Liver (tissue), 8 donors: ENCODE measurements at regions not wholly inside any gene's neighbourhood (a gene's known extent, or its start where the extent isn't known, plus 50 kb on each side); places are given as distances from the start of the nearest gene placed in this dataset.

ENCODE experiments used
- DNase-seq: peaks from one replicate; pipeline ENCODE4 v3.0.0-alpha.2; 2017; ENCODE audit warnings: low spot score
- H3K27ac ChIP-seq, 2 donors: one replicate each; pipeline ENCODE4 v1.7.0; 2013; ENCODE audit warnings: inconsistent platforms in 2 of 2, low read length in 2 of 2, control low read depth in 1 of 2, low read depth in 1 of 2, mild to moderate bottlenecking in 1 of 2
- H3K27me3 ChIP-seq, 4 donors: one replicate each; pipeline versions ENCODE4 v1.6.1 to v1.7.0; 2013; ENCODE audit warnings: low read length in 3 of 4, inconsistent platforms in 1 of 4, mild to moderate bottlenecking in 1 of 4, moderate library complexity in 1 of 4; ENCODE audit not compliant: control insufficient read depth in 4 of 4, insufficient read depth in 4 of 4
- H3K36me3 ChIP-seq, 4 donors: one replicate each; pipeline versions ENCODE4 v1.6.1 to v1.7.0; 2013; ENCODE audit warnings: low read length in 3 of 4, mild to moderate bottlenecking in 3 of 4, low read depth in 1 of 4, moderate library complexity in 1 of 4; ENCODE audit not compliant: control insufficient read depth in 4 of 4, insufficient read depth in 3 of 4
- H3K4me1 ChIP-seq, 4 donors: one replicate each; pipeline versions ENCODE4 v1.6.1 to v1.7.0; 2013; ENCODE audit warnings: low read length in 3 of 4, mild to moderate bottlenecking in 3 of 4, moderate library complexity in 1 of 4; ENCODE audit not compliant: control insufficient read depth in 4 of 4, insufficient read depth in 4 of 4
- H3K4me3 ChIP-seq, 3 donors: one replicate each; pipeline versions ENCODE4 v1.6.1 to v1.7.0; 2013; ENCODE audit warnings: low read length in 3 of 3, control low read depth in 1 of 3, low read depth in 1 of 3, mild to moderate bottlenecking in 1 of 3
- H3K9ac ChIP-seq, 2 donors: one replicate each; pipeline ENCODE4 v1.7.0; 2013; ENCODE audit warnings: low read length in 2 of 2, mild to moderate bottlenecking in 2 of 2, moderate library complexity in 2 of 2, control low read depth in 1 of 2, low read depth in 1 of 2
- H3K9me3 ChIP-seq, 4 donors: one replicate each; pipeline versions ENCODE4 v1.6.1 to v1.7.0; 2013; ENCODE audit warnings: low read length in 3 of 4; ENCODE audit not compliant: control insufficient read depth in 4 of 4
- EGR1 ChIP-seq, 2 donors: IDR thresholded peaks; 2 replicates each; pipeline ENCODE4 v1.6.1; 2016 to 2018; ENCODE audit warnings: antibody characterized with exemption in 2 of 2, low read depth in 2 of 2
- FOXA1 ChIP-seq: IDR thresholded peaks from 2 replicates; pipeline ENCODE4 v1.6.1; 2016; ENCODE audit warnings: antibody characterized with exemption
- FOXA2 ChIP-seq: IDR thresholded peaks from 2 replicates; pipeline ENCODE4 v1.6.1; 2016; ENCODE audit warnings: antibody characterized with exemption
- GABPA ChIP-seq, 2 donors: IDR thresholded peaks in 1 of 2; conservative IDR thresholded peaks in 1 of 2; 2 replicates each; pipeline ENCODE4 v1.6.1; 2016; ENCODE audit warnings: antibody characterized with exemption in 2 of 2, mild to moderate bottlenecking in 1 of 2, moderate library complexity in 1 of 2
- HNF4A ChIP-seq, 2 donors: conservative IDR thresholded peaks; 2 replicates each; pipeline ENCODE4 v1.6.1; 2016; ENCODE audit warnings: antibody characterized with exemption in 2 of 2, mild to moderate bottlenecking in 2 of 2
- HNF4G ChIP-seq: IDR thresholded peaks from 2 replicates; pipeline ENCODE4 v1.6.1; 2016; ENCODE audit warnings: antibody characterized with exemption
- JUND ChIP-seq, 2 donors: IDR thresholded peaks; 2 replicates each; pipeline ENCODE4 v1.6.1; 2016; ENCODE audit warnings: antibody characterized with exemption in 2 of 2
- MAX ChIP-seq: IDR thresholded peaks from 2 replicates; pipeline ENCODE4 v1.6.1; 2016; ENCODE audit warnings: antibody characterized with exemption
- NR2F2 ChIP-seq: IDR thresholded peaks from 2 replicates; pipeline ENCODE4 v1.6.1; 2016; ENCODE audit warnings: antibody characterized with exemption
- RAD21 ChIP-seq, 2 donors: IDR thresholded peaks; 2 replicates each; pipeline ENCODE4 v1.6.1; 2016; ENCODE audit warnings: antibody characterized with exemption in 2 of 2, mild to moderate bottlenecking in 2 of 2
- REST ChIP-seq: IDR thresholded peaks from 2 replicates; pipeline ENCODE4 v1.6.1; 2016; ENCODE audit warnings: antibody characterized with exemption, mild to moderate bottlenecking
- RXRA ChIP-seq, 2 donors: IDR thresholded peaks; 2 replicates each; pipeline ENCODE4 v1.6.1; 2017 to 2018; ENCODE audit warnings: antibody characterized with exemption in 2 of 2, mild to moderate bottlenecking in 1 of 2
- SP1 ChIP-seq: IDR thresholded peaks from 2 replicates; pipeline ENCODE4 v1.6.1; 2018; ENCODE audit warnings: antibody characterized with exemption, mild to moderate bottlenecking
- TAF1 ChIP-seq: conservative IDR thresholded peaks from 2 replicates; pipeline ENCODE4 v1.6.1; 2016; ENCODE audit warnings: antibody characterized with exemption, mild to moderate bottlenecking
- YY1 ChIP-seq: IDR thresholded peaks from 2 replicates; pipeline ENCODE4 v1.6.1; 2016; ENCODE audit warnings: antibody characterized with exemption, mild to moderate bottlenecking
- WGBS: extraction: QIAGEN DNeasy Blood & Tissue Kit; methylation state at CpG from one replicate; pipeline ENCODE4 v1.1.7; 2013; 5-methylcytosine and 5-hydroxymethylcytosine counted together
- TF ChIP-seq, protein P1 (sequence below): IDR thresholded peaks from 2 replicates; pipeline ENCODE4 v1.6.1; 2016; ENCODE audit warnings: antibody characterized with exemption
- TF ChIP-seq, protein P2 (sequence below): fragments of 150-350 bp; IDR thresholded peaks from 2 replicates; pipeline ENCODE4 v1.5.1; 2017; ENCODE audit warnings: improper control_type of control experiment, low read depth, low read length; ENCODE audit not compliant: missing input control
- donor health status: healthy.
- donor health status: healthy.
- donor health status: healthy.
- donor health status: healthy.
- donor health status: healthy.

DNA sequence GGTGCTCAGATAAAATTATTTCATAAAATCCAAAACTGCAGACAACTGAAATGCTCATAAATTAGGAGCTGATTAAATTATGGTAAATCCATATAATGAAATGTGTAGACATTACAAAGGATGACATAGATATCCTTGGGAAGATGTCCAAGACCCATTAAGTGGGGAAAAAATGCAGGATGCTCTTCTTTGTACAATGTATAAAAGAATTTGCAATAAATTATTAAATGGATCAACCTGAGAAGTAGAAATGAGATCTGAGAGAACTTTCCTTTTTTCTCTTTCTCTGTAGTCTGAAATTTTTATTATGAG lies 336.4 kb upstream of the E2F7 start (continued):
- TF ChIP-seq RXRA (IDR thresholded peaks at IDR 0.05) (no peak), EGR1 (IDR thresholded peaks at IDR 0.05; ENCODE audit: low read depth in 2 of 2) (no peak), HNF4A (conservative IDR thresholded peaks at IDR 0.05) (no peak), TAF1 (no peak), RAD21 (IDR thresholded peaks at IDR 0.05) (no peak)
- TF ChIP-seq, protein P1, sequence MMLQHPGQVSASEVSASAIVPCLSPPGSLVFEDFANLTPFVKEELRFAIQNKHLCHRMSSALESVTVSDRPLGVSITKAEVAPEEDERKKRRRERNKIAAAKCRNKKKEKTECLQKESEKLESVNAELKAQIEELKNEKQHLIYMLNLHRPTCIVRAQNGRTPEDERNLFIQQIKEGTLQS = no peak

DNA sequence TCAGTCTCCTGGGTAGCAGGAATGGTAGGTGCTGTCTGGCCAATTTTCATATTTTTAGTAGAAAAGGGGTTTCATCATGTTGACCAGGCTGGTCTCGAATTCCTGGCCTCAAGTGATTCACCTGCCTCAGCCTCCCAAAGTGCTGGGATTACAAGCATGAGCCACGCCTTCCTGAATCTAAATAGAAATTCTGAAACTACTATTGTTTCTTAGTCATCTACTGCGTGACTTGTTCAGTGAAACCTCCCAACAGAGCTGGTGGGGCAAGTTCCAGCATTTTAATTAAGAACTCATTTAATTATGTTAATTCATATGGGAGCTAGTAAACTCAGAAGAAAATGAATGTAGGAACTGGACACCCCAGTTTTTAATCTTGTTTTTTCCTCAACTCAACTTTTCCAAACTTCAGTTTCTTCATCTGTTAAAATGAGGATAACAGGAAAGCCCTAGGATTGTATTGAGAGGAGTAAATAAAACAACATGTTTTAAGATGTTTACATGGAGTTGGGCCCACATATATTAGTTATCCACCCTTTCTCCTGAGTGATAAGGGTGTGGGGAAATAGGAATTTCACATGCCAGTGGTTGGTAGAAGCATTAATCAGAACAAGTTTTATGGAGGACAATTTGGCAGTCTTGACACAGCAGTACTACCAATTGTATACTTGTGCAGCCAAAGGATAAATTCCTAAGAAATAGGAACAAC lies 335.8 kb upstream of the E2F7 start:
- Histone ChIP-seq H3K27me3 (no peaks in the 10 kb centered on the region), H3K4me1 (no peaks in the 10 kb centered on the region), H3K36me3 (no peaks in the 10 kb centered on the region), H3K4me3 (no peak overlapping the region), H3K9ac (no peak overlapping the region), H3K9me3 (no peaks in the 10 kb centered on the region), H3K27ac (no peak overlapping the region)
- TF ChIP-seq JUND (IDR thresholded peaks at IDR 0.05) (no peak), MAX (no peak)
- WGBS = 75% methylated on average over 3 of the region's 3 CpGs
- DNase-seq = no peak

DNA sequence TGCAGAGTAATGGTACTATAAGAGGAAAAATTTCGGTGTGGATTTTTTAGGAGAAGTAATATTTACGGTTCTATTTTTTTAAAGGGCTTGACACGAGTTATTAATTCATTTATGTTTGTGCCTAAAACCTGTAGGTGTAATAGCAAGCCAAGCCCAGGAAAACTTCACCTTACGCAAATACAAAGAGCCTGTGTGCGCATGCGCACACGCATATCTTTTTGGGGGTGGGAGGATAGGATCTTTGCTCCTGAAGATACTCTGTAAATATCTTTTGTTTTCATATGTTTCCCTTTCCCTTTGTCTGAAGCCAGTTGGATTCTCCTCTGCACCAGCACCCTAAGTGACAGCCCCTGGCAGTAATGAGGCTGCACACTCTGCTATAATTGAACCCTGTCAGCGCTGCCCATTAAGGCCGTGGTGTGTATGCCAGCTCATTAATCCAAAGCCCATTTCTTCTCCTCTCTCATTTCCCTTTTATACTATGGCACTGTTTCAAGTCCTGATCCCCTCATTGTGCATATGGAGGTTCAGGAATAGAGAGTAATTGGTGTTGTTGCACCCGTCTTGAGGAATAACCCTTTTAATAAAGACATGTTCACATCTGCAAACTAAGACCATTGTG lies 327.2 kb upstream of the E2F7 start:
- H3K9me3 ChIP-seq = no peaks in the 10 kb centered on the region
- DNase-seq = no peak
- WGBS = 89% methylated on average over 10 of the region's 10 CpGs

DNA sequence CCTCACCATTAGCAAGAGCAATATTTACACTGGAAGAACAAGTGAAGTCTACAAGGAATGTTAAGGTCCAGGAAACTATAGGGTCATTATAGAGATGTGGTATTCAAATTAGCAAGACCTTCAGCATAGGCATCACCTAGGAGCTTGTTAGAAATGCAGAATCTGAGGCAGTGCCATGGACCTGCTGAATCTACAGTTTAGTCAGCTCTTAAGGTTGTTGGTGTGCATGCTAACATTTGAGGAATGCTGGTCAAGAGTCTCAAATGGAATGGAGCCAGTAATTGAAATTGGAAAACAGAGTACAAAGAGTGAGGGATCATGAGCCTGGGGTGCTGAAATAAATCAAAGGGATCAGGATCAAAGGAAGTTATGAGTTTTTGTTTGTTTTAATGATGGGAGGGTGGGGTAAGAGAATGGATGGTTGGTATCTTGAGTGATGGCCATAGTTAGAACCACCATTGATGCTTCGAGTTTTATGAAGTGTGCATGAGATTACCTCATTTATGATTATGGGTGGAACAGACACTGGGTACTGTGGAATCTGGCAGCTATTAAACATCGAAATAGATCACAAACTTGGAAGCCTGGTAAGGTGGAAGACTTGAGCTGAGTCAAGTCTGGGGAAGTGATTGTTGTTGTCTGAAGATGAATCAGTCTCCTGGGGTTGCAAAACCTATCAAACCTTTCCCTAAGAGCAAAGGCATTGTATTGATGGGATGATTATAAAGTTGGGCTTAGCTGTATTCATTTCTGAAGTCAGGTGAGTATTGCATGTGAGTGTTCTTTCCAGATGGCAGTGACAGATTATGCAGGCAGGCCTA lies 323.3 kb upstream of the E2F7 start:
- Histone ChIP-seq H3K27me3 (no peaks in the 10 kb centered on the region), H3K9ac (no peak overlapping the region), H3K4me1 (no peaks in the 10 kb centered on the region), H3K27ac (no peak overlapping the region), H3K9me3 (no peaks in the 10 kb centered on the region), H3K4me3 (no peak overlapping the region), H3K36me3 (no peaks in the 10 kb centered on the region)
- 74% methylated on average over 2 of the region's 2 CpGs for WGBS
- DNase-seq = no peak
- no peak for TF ChIP-seq EGR1 (IDR thresholded peaks at IDR 0.05; ENCODE audit: low read depth in 2 of 2)
- no peak for TF ChIP-seq YY1
- no peak for TF ChIP-seq MAX
- no peak for TF ChIP-seq FOXA1
- TF ChIP-seq SP1 = no peak
- no peak for TF ChIP-seq FOXA2
- TF ChIP-seq HNF4A (conservative IDR thresholded peaks at IDR 0.05) = no peak
- TF ChIP-seq, protein P1 = no peak
- TF ChIP-seq, protein P2, sequence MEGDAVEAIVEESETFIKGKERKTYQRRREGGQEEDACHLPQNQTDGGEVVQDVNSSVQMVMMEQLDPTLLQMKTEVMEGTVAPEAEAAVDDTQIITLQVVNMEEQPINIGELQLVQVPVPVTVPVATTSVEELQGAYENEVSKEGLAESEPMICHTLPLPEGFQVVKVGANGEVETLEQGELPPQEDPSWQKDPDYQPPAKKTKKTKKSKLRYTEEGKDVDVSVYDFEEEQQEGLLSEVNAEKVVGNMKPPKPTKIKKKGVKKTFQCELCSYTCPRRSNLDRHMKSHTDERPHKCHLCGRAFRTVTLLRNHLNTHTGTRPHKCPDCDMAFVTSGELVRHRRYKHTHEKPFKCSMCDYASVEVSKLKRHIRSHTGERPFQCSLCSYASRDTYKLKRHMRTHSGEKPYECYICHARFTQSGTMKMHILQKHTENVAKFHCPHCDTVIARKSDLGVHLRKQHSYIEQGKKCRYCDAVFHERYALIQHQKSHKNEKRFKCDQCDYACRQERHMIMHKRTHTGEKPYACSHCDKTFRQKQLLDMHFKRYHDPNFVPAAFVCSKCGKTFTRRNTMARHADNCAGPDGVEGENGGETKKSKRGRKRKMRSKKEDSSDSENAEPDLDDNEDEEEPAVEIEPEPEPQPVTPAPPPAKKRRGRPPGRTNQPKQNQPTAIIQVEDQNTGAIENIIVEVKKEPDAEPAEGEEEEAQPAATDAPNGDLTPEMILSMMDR = no peak
- TF ChIP-seq REST = no peak
- no peak for TF ChIP-seq TAF1
- no peak for TF ChIP-seq RXRA (IDR thresholded peaks at IDR 0.05)
- TF ChIP-seq HNF4G = no peak
- no peak for TF ChIP-seq JUND (IDR thresholded peaks at IDR 0.05)
- no peak for TF ChIP-seq GABPA (IDR thresholded peaks at IDR 0.05 in 1 of 2, conservative IDR thresholded peaks at IDR 0.05 in 1 of 2)
- no peak for TF ChIP-seq RAD21 (IDR thresholded peaks at IDR 0.05)
- TF ChIP-seq NR2F2 = no peak

More for the DNA sequence above, 327.2 kb upstream of the E2F7 start:
- no peaks in the 10 kb centered on the region for H3K36me3 ChIP-seq
- no peak for TF ChIP-seq GABPA (IDR thresholded peaks at IDR 0.05 in 1 of 2, conservative IDR thresholded peaks at IDR 0.05 in 1 of 2)
- no peaks in the 10 kb centered on the region for H3K4me1 ChIP-seq
- no peak overlapping the region for H3K4me3 ChIP-seq
- no peaks in the 10 kb centered on the region for H3K27me3 ChIP-seq
- no peak overlapping the region for H3K9ac ChIP-seq
- no peak overlapping the region for H3K27ac ChIP-seq
